Effector memory CD4-positive, alpha-beta T cell (primary cell): ENCODE measurements at regions not wholly inside any gene's neighbourhood (a gene's known extent, or its start where the extent isn't known, plus 50 kb on each side); places are given as distances from the start of the nearest gene placed in this dataset.

Source experiments
- DNase-seq, 3 donors: peaks; one replicate each; pipeline ENCODE4 v3.0.0-alpha.2; 2020
- H3K27ac ChIP-seq: 2 replicates; pipeline ENCODE4 v1.7.0; 2013; ENCODE audit warnings: mild to moderate bottlenecking, low read length, moderate library complexity; ENCODE audit not compliant: insufficient read depth, poor library complexity, severe bottlenecking
- H3K27me3 ChIP-seq: replicated peaks from 2 replicates; pipeline ENCODE4 v1.7.0; 2013; ENCODE audit warnings: mild to moderate bottlenecking, low read length; ENCODE audit not compliant: insufficient read depth, control insufficient read depth, poor library complexity, severe bottlenecking
- H3K36me3 ChIP-seq: 2 replicates; pipeline ENCODE4 v1.7.0; 2013; ENCODE audit warnings: mild to moderate bottlenecking, low read length, moderate library complexity; ENCODE audit not compliant: control insufficient read depth, insufficient read depth
- H3K4me1 ChIP-seq: 2 replicates; pipeline ENCODE4 v1.7.0; 2013; ENCODE audit warnings: low read length, mild to moderate bottlenecking; ENCODE audit not compliant: control insufficient read depth, insufficient read depth, poor library complexity, severe bottlenecking
- H3K4me3 ChIP-seq: 2 replicates; pipeline ENCODE4 v1.7.0; 2013; ENCODE audit warnings: low read length, low read depth, mild to moderate bottlenecking; ENCODE audit not compliant: insufficient read depth, poor library complexity, severe bottlenecking
- H3K9me3 ChIP-seq: 2 replicates; pipeline ENCODE4 v1.7.0; 2013; ENCODE audit warnings: mild to moderate bottlenecking, low read length, moderate library complexity; ENCODE audit not compliant: control insufficient read depth

DNA sequence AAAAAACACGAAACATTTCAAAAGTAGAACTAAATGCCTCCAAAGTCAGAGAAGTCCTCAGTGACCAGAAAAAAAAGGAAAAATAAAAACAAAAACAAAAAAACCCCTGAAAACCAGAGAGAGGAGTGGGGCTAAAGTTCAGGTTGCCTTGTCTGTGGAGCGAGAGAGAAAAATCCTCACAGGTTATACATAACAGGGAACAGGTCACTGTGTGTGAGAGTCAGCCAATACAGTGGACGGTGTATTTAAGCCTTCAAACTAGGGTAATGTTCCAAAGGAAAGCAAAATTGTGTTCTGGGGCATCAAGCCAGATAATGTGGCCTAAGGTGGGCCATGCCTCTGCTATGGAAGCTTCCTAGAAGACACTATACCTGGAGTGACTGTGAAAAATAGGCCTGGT, 216.1 kb upstream of the SUCLG2 start:
- Histone ChIP-seq H3K27ac (no peak overlapping the region), H3K9me3 (no peaks in the 10 kb centered on the region), H3K4me1 (no peaks in the 10 kb centered on the region)

DNA sequence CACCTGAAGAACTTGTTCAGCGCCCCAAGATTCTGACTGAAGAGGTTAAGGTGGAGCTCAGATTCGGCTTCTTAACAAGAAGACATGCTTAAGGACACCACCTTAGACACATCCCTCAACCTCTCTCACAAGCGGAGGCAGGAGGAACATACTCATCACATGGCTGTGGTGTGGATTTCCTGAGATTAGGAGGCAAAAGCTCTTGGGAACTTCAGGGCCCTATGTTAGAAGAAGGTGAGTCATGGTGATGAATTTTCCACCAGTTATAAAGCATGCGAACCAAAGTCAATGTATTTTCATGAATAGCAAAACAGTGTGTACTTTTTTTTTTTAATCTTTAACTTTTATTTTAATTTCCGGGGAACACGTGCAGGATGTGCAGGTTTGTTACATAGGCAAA, 212.2 kb upstream of the SUCLG2 start:
- no peak overlapping the region for H3K27ac ChIP-seq
- no peaks in the 10 kb centered on the region for H3K4me1 ChIP-seq
- no peaks in the 10 kb centered on the region for H3K36me3 ChIP-seq
- H3K9me3 ChIP-seq, result no peaks in the 10 kb centered on the region
- H3K4me3 ChIP-seq, result no peak overlapping the region
- DNase-seq, result no peak
- H3K27me3 ChIP-seq, result no peaks in the 10 kb centered on the region

More for the DNA sequence above, 216.1 kb upstream of the SUCLG2 start:
- DNase-seq, result no peak
- no peaks in the 10 kb centered on the region for H3K36me3 ChIP-seq
- no peaks in the 10 kb centered on the region for H3K27me3 ChIP-seq
- no peak overlapping the region for H3K4me3 ChIP-seq

DNA sequence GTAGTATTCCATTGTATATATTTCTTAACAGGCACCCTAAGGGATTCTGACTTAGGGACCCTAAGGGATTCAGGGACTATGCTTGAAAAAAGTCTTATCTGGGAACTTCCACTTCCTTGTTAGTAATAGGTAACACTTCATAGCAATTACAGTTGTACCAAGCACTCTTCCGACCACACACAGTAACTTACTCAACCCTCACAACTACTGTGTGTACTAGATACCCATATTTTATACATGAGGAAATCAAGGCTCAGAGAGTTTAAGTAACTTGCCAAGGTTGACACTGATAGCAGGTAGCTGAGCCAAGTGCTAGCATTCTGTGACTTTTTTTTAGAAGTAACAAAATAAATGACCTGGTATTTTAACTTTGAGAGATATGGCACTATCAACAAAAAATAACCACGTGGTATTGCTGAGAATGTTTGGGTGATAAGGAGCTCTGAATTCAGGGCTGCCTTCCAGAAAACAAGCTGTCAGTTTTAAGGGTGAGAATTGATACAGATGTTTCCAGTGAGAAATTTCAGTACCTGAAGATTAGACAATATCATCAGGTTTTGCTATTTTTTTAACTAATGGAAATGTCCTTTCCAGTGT, 210.3 kb upstream of the SUCLG2 start:
- Histone ChIP-seq H3K4me1 (no peaks in the 10 kb centered on the region), H3K9me3 (no peaks in the 10 kb centered on the region), H3K27me3 (no peaks in the 10 kb centered on the region), H3K27ac (no peak overlapping the region), H3K36me3 (no peaks in the 10 kb centered on the region), H3K4me3 (no peak overlapping the region)
- no peak for DNase-seq

DNA sequence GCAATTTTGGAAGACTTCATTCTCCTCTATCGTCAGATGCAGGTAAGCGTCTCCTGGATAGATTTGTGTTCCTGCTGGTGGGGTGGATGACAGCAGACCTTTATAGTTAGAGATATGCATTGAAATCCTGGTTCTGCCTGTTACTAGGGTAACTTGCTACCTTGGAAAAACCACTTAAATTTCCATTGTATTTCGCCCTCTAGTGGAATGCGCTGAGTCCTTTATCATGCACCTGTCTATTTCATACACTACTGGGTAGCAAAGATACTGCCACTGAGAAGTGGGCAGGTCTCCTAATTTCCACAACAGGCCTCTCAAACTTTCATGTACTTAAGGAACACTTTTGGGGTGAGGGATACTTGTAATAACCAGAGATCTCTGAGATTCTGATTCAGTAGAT, 209.5 kb upstream of the SUCLG2 start:
- H3K27me3 ChIP-seq, result no peaks in the 10 kb centered on the region
- no peaks in the 10 kb centered on the region for H3K36me3 ChIP-seq
- H3K4me3 ChIP-seq, result no peak overlapping the region
- no peaks in the 10 kb centered on the region for H3K4me1 ChIP-seq
- H3K9me3 ChIP-seq, result no peaks in the 10 kb centered on the region
- H3K27ac ChIP-seq, result no peak overlapping the region
- DNase-seq, result no peak

DNA sequence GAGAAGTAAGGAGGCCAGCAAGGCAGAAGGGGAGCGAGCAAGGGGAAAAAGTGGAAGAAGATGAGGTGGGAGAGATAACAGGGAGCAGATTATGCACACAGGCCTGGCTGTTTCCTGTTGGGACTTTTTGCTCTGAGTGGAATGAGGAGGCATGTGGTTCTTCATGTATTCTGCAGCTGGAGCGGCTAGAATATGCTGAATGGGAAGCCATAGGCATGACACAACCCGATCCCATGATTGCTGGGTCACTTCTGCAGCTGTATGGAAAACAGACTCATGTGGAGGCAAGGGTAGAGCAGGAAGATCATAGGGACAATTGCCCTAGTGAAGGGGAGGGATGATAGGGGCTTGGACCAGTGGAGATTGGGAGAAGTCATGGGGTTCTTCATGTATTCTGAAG, 206.0 kb upstream of the SUCLG2 start:
- DNase-seq, result no peak
- Histone ChIP-seq H3K9me3 (no peaks in the 10 kb centered on the region), H3K27ac (no peak overlapping the region), H3K4me1 (no peaks in the 10 kb centered on the region), H3K36me3 (no peaks in the 10 kb centered on the region), H3K4me3 (no peak overlapping the region), H3K27me3 (no peaks in the 10 kb centered on the region)

DNA sequence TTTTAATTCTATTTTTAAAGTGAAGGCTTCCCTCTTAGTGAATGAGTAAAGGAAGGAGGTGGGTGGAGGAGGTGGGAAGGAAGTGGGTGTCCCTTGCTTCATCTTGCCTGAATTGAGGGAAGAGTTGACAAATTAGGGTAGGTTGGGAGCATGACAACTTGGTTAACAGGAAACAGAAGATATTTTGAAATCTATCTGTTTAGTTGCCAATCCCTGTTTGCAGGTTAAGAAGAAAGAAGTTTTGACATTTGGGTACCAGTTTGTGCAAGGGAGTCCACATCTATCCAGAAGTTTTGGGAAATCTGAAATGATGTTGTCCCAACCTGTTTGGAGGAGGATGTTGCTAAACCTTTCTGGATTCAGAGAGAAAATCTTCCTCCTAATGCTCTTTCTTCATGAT, 204.1 kb upstream of the SUCLG2 start:
- H3K4me3 ChIP-seq, result no peak overlapping the region
- H3K9me3 ChIP-seq, result no peaks in the 10 kb centered on the region
- H3K4me1 ChIP-seq, result no peaks in the 10 kb centered on the region
- H3K27me3 ChIP-seq, result no peaks in the 10 kb centered on the region
- no peak overlapping the region for H3K27ac ChIP-seq
- no peaks in the 10 kb centered on the region for H3K36me3 ChIP-seq
- no peak for DNase-seq

DNA sequence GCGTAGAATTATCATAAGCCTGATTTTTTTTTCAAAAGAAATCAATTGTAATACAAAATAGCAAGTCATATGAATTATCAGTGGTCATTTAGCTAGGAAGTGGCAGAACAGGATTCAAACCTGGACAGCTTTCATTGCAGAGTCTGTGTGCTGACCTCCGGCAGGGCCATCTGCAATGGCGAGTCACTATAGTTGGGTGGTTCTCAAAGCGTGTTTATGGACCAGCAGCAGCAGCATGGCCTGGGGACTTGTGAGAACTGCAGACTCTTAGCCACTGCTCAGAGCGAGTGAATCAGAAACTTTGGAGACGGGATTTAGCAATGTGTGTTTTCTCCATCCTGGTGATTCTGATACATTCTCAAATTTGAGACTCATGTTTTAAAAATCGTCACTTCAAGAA, 202.3 kb upstream of the SUCLG2 start:
- no peaks in the 10 kb centered on the region for H3K36me3 ChIP-seq
- H3K4me1 ChIP-seq, result no peaks in the 10 kb centered on the region
- H3K27me3 ChIP-seq, result no peaks in the 10 kb centered on the region
- no peak overlapping the region for H3K27ac ChIP-seq
- no peak overlapping the region for H3K4me3 ChIP-seq
- DNase-seq, result no peak
- no peaks in the 10 kb centered on the region for H3K9me3 ChIP-seq

DNA sequence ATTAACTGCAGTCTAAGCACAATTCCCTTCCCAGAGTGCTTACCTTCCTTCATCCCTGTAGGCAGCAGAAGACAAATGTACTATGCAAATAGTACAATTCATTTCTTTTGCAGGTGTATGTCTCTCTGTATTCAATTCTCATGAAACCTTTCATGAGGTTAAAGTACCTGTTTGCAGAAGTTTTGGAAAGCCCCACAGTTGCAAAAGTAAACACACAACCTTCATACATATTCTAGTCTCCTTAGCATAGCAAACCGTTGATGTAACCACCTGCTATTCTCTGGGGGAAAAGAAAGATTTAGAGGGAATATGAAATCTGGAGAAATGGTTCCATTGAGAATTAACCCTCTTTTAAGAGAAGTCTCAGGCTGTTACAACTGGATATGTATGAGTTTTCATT, 200.3 kb upstream of the SUCLG2 start:
- H3K27ac ChIP-seq, result no peak overlapping the region
- no peaks in the 10 kb centered on the region for H3K4me1 ChIP-seq
- H3K27me3 ChIP-seq, result no peaks in the 10 kb centered on the region
- no peak overlapping the region for H3K4me3 ChIP-seq
- no peaks in the 10 kb centered on the region for H3K9me3 ChIP-seq
- no peaks in the 10 kb centered on the region for H3K36me3 ChIP-seq
- no peak for DNase-seq

DNA sequence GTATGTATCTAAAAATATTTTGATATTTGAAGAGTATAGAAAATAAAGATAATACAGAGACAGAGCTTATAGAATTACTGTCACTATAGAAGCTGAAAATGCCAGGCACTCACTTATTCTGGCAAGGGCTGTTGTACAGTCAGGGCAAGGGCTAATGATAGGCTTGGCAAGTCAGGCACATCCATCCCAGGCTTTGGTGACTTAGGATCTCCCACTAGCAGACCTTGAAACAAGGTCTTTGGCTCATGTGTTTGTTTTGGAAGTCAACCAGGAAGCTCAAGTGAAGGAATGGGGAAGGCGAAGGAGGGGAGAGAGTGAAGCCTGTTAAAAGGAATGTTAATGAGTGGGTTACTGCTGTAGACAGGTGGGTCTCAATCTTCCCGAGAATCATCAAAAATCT, 199.1 kb upstream of the SUCLG2 start:
- no peaks in the 10 kb centered on the region for H3K27me3 ChIP-seq
- H3K27ac ChIP-seq, result no peak overlapping the region
- no peaks in the 10 kb centered on the region for H3K4me1 ChIP-seq
- H3K9me3 ChIP-seq, result no peaks in the 10 kb centered on the region
- H3K36me3 ChIP-seq, result no peaks in the 10 kb centered on the region
- H3K4me3 ChIP-seq, result no peak overlapping the region
- no peak for DNase-seq

DNA sequence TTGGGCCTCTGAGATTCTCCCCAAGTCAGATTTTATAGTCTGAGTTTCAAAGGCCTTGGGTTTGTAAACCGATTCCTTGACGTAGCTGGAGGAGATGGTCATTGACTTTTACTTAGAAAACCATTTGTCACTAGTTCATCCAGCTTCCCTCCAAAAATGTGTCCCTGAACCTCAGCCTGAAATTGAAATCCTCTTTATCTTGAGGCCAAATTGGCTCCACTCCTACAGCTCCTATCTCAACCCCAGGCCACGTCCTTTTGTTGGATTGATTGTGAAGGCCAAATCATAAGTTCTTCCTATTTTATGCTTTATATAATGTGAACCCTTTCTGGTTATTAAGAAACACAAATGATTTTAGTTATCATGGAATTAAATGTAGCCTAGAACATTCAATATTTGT, 193.9 kb upstream of the SUCLG2 start:
- H3K27me3 ChIP-seq, result no peaks in the 10 kb centered on the region
- no peaks in the 10 kb centered on the region for H3K36me3 ChIP-seq
- no peaks in the 10 kb centered on the region for H3K4me1 ChIP-seq
- DNase-seq, result no peak
- no peak overlapping the region for H3K27ac ChIP-seq
- no peaks in the 10 kb centered on the region for H3K9me3 ChIP-seq
- no peak overlapping the region for H3K4me3 ChIP-seq

DNA sequence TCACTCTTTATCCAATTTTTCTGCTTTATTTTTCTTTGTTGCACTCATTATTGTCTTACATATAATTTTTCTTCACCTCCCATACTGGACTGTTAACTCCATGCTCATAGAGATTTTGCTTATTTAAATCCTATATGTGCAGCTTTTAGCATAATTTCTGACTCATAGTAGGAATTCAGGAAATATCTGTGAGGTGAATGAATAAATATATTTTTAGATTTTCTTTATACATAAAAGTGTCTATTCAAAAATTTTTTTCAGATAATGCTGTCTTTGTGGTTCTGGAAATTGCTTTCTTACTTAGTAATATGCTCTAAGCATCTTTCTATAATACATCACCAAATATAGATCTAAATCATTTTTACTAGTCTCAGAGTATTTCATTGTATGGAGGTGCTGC, 191.8 kb upstream of the SUCLG2 start:
- H3K4me1 ChIP-seq, result no peaks in the 10 kb centered on the region

More for the DNA sequence above, 191.8 kb upstream of the SUCLG2 start:
- Histone ChIP-seq H3K4me3 (no peak overlapping the region), H3K36me3 (no peaks in the 10 kb centered on the region), H3K9me3 (no peaks in the 10 kb centered on the region), H3K27ac (no peak overlapping the region), H3K27me3 (no peaks in the 10 kb centered on the region)
- DNase-seq, result no peak
